ENCODE measurements at regions not wholly inside any gene's neighbourhood (a gene's known extent, or its start where the extent isn't known, plus 50 kb on each side); places are given as distances from the start of the nearest gene placed in this dataset.
A peak's percentile ranks its signal among the peaks of the same experiment; 100 is the strongest.

DNA sequence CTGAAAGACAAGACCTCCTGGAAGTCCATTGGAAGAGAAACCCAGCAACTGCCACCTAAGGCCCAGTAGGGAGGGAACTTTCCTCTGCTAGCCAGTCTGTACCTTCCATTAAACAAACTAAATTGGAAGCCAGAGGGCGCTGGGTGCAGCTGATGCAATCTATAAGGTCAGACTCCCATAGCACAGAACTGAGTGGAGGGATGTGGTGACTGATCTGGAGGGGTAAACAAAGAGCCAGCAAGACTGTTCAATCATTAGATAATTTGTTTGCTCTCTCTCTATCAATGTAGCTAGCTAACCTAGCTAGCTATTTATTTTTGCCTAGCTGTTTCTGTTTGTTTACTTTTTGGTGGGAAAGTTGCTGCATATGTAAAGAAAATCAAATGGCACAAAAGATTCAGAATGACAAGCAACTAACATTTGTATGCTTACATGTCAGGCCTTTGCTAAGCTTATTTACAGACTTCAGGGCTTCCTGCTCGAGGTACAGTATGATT lies 291.8 kb upstream of the DAB2 start:
- no peak overlapping the region for H3K4me3 ChIP-seq
- H3K9ac ChIP-seq: no peak overlapping the region
- H3K4me2 ChIP-seq: no peak overlapping the region
- no peak for TF ChIP-seq Cebpa-rat (IDR thresholded peaks at IDR 0.05)
- peaks cover 0 to 5% (median 0%) of the 10 kb centered on the region in 11 experiments; a peak in 4 of 22 replicates for H3K9me3 ChIP-seq (replicated peaks in 1 of 11)
- no peaks in the 10 kb centered on the region for H3K36me3 ChIP-seq
- peaks cover 0 to 19% (median 2%) of the 10 kb centered on the region in 10 experiments; a peak in 6 of 20 replicates for H3K4me1 ChIP-seq
- no peaks in the 10 kb centered on the region for H3K27me3 ChIP-seq
- no peak overlapping the region for H3K27ac ChIP-seq
- no peaks in the 10 kb centered on the region for H4K20me1 ChIP-seq

DNA sequence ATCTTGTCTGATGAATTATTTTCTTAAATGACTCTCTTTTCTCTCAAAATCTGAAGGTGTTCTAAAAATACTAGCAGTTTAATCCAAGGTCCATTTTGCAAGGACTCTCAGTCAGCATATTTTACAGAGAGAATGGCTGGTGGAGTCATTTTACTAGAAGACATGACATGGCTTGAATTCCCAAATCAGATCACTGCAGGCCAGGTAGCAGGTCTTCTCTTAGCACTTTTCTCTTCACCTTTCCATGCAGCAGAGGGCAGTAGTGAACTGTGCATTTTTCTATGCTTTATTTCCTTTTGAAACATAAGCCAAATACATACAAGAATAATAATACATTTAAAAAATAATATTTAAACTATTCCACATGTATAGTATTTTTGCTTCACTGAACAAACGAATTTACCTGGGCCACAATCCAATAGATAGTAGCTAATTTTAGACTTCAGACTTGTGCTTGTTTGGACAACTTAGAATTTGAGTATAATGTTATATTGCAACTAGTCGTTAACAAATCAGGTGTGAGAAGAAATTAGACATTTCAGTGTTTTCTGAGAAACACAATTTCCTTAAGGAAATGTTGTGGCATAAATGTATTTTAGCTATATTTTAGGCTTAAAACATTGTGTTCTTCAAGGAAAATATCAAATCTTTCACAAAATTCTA lies 289.4 kb upstream of the DAB2 start:
- H4K20me1 ChIP-seq: no peaks in the 10 kb centered on the region
- H3K4me1 ChIP-seq: peaks cover 0 to 19% (median 2%) of the 10 kb centered on the region in 10 experiments; a peak in 6 of 20 replicates
- no peak for TF ChIP-seq Cebpa-rat (IDR thresholded peaks at IDR 0.05)
- peak overlapping the region in 4 of 11 experiments; percentile 21 to 58 (median 28); a peak in 6 of 22 replicates for H3K27ac ChIP-seq
- H3K4me2 ChIP-seq: 0 out of 22 replicates have a peak overlapping the region, but pooled peaks of 1 of the 11 experiments have one; percentile 26
- H3K9me3 ChIP-seq (replicated peaks in 1 of 11): no peaks in the 10 kb centered on the region
- no peaks in the 10 kb centered on the region for H3K27me3 ChIP-seq
- no peaks in the 10 kb centered on the region for H3K36me3 ChIP-seq
- H3K4me3 ChIP-seq: no peak overlapping the region
- no peak overlapping the region for H3K9ac ChIP-seq

DNA sequence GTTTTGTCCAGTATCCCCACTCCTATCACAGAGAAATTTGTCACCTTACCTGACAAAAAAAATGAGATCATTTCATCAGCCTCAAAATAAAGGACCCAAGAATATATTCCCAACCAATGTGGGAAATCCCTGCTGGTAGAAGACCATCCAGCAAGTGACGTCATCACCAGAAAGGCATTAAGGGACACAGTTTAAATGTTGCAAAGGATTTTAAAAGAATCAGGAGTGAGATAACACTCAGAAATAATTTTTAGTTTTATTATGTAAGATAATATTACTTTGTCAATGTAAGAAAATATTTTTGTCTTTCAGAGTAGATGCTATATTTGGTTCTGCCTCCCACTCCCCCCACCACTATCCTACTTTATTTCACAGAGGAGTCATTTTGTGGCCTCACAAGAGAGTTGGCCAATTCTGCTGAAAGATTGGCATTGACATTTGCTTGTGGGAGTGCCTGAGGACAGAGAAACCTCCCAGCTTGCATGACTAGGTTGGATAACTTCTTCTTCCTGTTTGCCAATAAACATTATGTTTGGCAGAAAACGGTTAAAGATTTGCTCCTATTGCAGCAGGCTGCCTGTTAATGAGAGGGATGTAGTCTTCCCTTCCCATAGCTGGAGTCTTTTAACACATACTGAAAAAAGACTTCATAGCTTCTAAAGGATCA lies 288.6 kb upstream of the DAB2 start:
- Histone ChIP-seq H3K9me3 (replicated peaks in 1 of 11) (no peaks in the 10 kb centered on the region), H3K4me1 (peaks cover 0 to 19% (median 2%) of the 10 kb centered on the region in 10 experiments; a peak in 6 of 20 replicates), H3K4me2 (peak overlapping the region in 3 of 11 experiments; percentile 8 to 46 (median 26); a peak in 3 of 22 replicates), H3K9ac (peak overlapping the region in 1 of 11 experiments; percentile 10; a peak in 2 of 22 replicates), H3K36me3 (no peaks in the 10 kb centered on the region), H4K20me1 (no peaks in the 10 kb centered on the region), H3K4me3 (no peak overlapping the region), H3K27me3 (no peaks in the 10 kb centered on the region), H3K27ac (peak overlapping the region in 4 of 11 experiments; percentile 21 to 58 (median 28); a peak in 6 of 22 replicates)
- TF ChIP-seq Cebpa-rat (IDR thresholded peaks at IDR 0.05): no peak

DNA sequence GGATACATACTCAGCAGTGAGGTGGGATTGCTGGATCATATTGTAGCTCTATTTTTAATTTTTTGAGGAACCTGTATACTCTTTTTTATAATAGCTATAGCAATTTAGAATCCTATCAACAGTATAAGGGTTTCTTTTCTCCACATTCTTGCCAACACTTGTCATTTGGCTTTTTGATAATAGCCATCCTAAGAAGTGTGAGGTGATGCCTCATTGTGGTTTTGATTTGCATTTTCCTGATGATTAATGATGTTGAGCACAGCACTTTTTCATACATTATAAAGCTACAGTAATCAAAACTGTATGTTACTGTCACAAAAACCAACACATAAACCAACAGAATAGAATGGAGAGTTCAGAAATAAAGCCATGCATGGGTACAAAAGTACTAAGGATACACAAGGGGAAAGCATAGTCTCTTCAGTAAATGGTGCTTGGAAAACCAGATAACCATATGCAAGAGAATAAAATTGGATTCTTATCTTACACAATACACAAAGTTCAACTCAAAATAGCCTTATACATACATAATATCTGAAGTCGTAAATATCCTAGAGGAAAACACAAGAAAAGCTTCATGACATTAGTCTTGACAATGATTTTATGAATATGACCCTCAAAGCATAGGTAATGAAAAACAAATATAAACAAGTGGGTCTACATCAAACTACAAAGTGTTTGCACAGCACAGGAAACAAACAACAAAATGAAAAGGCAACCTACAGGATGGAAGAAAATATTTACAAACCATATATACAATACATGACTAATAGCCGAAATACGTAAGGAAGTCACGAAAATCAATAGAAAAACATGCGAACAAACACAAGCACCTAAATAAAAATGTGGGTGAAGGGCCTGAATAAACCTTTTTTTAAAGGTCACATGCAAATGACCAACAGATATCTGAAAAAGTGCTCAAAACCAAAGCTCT lies 287.8 kb upstream of the DAB2 start:
- H3K9ac ChIP-seq: peak overlapping the region in 1 of 11 experiments; percentile 10; a peak in 1 of 22 replicates
- no peak overlapping the region for H3K4me3 ChIP-seq
- H3K27ac ChIP-seq: peak overlapping the region in 1 of 11 experiments; percentile 58; a peak in 2 of 22 replicates
- H3K36me3 ChIP-seq: no peaks in the 10 kb centered on the region
- H3K4me1 ChIP-seq: peaks cover 0 to 19% (median 2%) of the 10 kb centered on the region in 10 experiments; a peak in 6 of 20 replicates
- H3K27me3 ChIP-seq: no peaks in the 10 kb centered on the region
- TF ChIP-seq Cebpa-rat (IDR thresholded peaks at IDR 0.05): no peak
- H3K4me2 ChIP-seq: peak overlapping the region in 1 of 11 experiments; percentile 26; a peak in 1 of 22 replicates
- H3K9me3 ChIP-seq (replicated peaks in 1 of 11): no peaks in the 10 kb centered on the region
- H4K20me1 ChIP-seq: no peaks in the 10 kb centered on the region

DNA sequence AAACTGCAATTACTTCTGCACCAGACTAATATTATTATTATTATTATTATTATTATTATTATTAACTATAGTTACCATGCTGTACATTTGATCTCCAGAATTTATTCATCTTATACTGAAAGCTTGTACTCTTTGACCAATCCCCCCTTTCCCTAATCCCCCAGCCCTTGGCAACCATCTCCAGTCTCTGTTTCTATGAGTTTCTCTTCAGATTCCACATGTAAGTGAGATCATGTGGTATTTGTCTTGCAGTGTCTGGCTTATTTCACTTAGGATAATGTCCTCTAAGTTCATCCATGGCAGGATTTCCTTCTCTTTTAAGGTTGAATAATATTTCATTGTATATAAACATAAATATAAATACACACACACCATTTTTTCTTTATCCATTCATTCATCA lies 287.0 kb upstream of the DAB2 start:
- Histone ChIP-seq H3K4me2 (no peak overlapping the region), H3K27ac (no peak overlapping the region), H3K4me1 (peaks cover 0 to 19% (median 2%) of the 10 kb centered on the region in 10 experiments; a peak in 6 of 20 replicates), H3K27me3 (no peaks in the 10 kb centered on the region), H3K9ac (no peak overlapping the region), H3K9me3 (replicated peaks in 1 of 11) (no peaks in the 10 kb centered on the region), H3K36me3 (no peaks in the 10 kb centered on the region), H4K20me1 (no peaks in the 10 kb centered on the region), H3K4me3 (no peak overlapping the region)
- no peak for TF ChIP-seq Cebpa-rat (IDR thresholded peaks at IDR 0.05)

DNA sequence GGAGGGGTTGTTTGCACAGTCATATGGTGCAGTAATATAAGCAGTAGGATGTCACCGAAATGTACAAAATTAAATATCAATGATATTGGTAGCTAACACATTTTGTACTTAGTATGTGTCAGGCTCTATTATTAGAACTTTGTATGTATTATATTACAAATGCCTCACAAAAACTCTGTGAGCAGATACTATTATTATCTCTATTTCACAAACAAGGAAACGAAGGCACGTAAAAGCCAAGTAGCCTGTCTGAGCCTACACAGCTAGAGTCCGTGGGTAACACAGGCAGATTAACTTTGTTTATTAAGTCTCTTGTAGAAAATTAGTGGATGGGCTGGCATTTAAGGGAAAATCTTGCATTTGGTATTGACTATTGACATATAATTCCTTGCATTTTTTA lies 284.3 kb upstream of the DAB2 start:
- Histone ChIP-seq H3K36me3 (no peaks in the 10 kb centered on the region), H3K9me3 (replicated peaks in 1 of 11) (no peaks in the 10 kb centered on the region), H3K27me3 (no peaks in the 10 kb centered on the region), H3K4me1 (peaks cover 0 to 19% (median 2%) of the 10 kb centered on the region in 10 experiments; a peak in 6 of 20 replicates), H3K4me3 (no peak overlapping the region), H3K9ac (no peak overlapping the region), H4K20me1 (no peaks in the 10 kb centered on the region), H3K4me2 (no peak overlapping the region), H3K27ac (no peak overlapping the region)
- TF ChIP-seq Cebpa-rat (IDR thresholded peaks at IDR 0.05): no peak

DNA sequence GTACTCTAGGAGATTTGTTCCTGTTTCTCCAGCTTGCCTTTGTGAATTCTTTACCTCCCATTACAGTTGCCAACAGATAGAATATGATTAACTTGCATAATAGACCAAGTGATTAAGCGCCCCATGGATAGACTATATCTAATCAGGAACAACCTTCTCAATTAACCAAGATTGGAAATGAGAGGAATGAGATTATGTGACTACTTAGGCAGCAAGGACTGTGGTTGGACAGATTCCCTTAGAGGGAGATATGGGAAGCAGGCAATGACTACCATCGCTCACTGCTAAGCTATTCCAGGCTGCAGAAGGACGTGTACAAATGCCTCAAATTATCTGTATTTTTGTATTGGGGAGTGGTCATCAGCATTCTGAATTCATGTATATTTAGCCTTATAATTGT lies 278.1 kb upstream of the DAB2 start:
- Histone ChIP-seq H3K4me1 (no peaks in the 10 kb centered on the region), H3K4me3 (no peak overlapping the region), H3K36me3 (no peaks in the 10 kb centered on the region), H4K20me1 (no peaks in the 10 kb centered on the region), H3K27ac (no peak overlapping the region), H3K9ac (no peak overlapping the region), H3K4me2 (no peak overlapping the region), H3K9me3 (replicated peaks in 1 of 11) (no peaks in the 10 kb centered on the region), H3K27me3 (no peaks in the 10 kb centered on the region)
- no peak for TF ChIP-seq Cebpa-rat (IDR thresholded peaks at IDR 0.05)

DNA sequence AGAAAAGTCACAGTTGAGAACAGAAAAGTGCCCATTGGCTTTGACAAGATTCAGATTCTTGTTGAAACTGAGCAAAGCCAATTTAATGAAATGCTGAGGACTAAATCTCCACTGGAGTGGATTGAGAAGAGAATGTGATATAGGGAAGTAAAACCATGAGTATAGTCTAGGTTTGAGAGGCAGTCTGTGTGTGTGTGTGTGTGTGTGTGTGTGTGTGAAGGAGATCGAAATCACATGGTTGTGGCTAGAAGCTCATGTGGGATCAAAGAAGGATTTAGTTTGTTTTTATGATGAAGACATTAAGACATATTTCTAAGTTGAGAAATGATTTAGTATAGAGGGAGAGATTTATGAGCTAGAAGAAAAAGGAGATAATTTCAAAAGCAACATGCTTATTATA lies 275.7 kb upstream of the DAB2 start:
- Histone ChIP-seq H4K20me1 (no peaks in the 10 kb centered on the region), H3K27me3 (no peaks in the 10 kb centered on the region), H3K36me3 (no peaks in the 10 kb centered on the region), H3K4me1 (no peaks in the 10 kb centered on the region), H3K27ac (no peak overlapping the region), H3K4me3 (no peak overlapping the region), H3K9me3 (replicated peaks in 1 of 11) (no peaks in the 10 kb centered on the region), H3K9ac (no peak overlapping the region), H3K4me2 (no peak overlapping the region)
- no peak for TF ChIP-seq Cebpa-rat (IDR thresholded peaks at IDR 0.05)

All from BLaER1 treated with 17β-estradiol and CSF1 and Interleukin-3, amounts not matched to agents 10 nM and 100 nM (cell line).